ENCODE measurements at regions not wholly inside any gene's neighbourhood (a gene's known extent, or its start where the extent isn't known, plus 50 kb on each side); places are given as distances from the start of the nearest gene placed in this dataset.

DNA sequence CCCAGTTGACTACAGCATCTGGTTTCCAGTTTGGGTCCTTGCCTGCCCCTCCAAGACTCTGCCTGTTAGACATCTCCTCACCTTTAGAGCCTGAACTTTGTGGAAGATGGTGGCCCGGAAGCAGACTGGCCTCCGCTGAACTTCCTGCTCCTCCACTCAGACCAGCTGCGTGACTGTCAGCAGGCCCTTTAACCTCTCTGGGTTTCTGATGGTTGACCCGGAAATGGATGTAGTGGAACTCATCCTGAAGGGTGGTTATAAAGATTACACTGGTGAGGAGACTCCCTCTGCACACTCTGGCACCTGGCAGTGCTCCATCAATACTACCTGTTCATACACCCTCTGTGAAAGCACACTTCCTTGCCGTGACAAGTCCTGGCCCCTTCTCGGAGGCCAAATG, 151.9 kb upstream of the TLE3 start:
- Histone ChIP-seq H3K36me3 (no peaks in the 10 kb centered on the region), H3K27me3 (no peaks in the 10 kb centered on the region), H3K9me3 (no peaks in the 10 kb centered on the region), H3K4me3 (no peak overlapping the region), H3K27ac (no peak overlapping the region), H3K4me1 (peaks cover 0 to 12% (median 2%) of the 10 kb centered on the region in 4 donors)
- intact Hi-C loops (cut with DNase I): no loop called here
- WGBS (ENCODE audit: insufficient coverage, low coverage, low lambda C conversion rate, missing lambda C conversion rate): 50% methylated on average over 2 of the region's 6 CpGs
- no peak for DNase-seq
- no peak for ATAC-seq
- TF ChIP-seq, protein P1, sequence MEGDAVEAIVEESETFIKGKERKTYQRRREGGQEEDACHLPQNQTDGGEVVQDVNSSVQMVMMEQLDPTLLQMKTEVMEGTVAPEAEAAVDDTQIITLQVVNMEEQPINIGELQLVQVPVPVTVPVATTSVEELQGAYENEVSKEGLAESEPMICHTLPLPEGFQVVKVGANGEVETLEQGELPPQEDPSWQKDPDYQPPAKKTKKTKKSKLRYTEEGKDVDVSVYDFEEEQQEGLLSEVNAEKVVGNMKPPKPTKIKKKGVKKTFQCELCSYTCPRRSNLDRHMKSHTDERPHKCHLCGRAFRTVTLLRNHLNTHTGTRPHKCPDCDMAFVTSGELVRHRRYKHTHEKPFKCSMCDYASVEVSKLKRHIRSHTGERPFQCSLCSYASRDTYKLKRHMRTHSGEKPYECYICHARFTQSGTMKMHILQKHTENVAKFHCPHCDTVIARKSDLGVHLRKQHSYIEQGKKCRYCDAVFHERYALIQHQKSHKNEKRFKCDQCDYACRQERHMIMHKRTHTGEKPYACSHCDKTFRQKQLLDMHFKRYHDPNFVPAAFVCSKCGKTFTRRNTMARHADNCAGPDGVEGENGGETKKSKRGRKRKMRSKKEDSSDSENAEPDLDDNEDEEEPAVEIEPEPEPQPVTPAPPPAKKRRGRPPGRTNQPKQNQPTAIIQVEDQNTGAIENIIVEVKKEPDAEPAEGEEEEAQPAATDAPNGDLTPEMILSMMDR (IDR thresholded peaks at IDR 0.05): no peak
- TF ChIP-seq POLR2A (IDR thresholded peaks at IDR 0.05): no peak

GRCh38 chr15:70248116-70249025, 150.7 kb upstream of the TLE3 start:
- H3K9me3 ChIP-seq: no peaks in the 10 kb centered on the region
- TF ChIP-seq POLR2A (IDR thresholded peaks at IDR 0.05): no peak
- TF ChIP-seq, protein P1 (IDR thresholded peaks at IDR 0.05): no peak
- ATAC-seq (no peak), DNase-seq (no peak)
- 79% methylated on average over 4 of the region's 12 CpGs for WGBS (ENCODE audit: insufficient coverage, low coverage, low lambda C conversion rate, missing lambda C conversion rate)
- no peaks in the 10 kb centered on the region for H3K36me3 ChIP-seq
- intact Hi-C loops (cut with DNase I): no loop called here
- no peaks in the 10 kb centered on the region for H3K27me3 ChIP-seq
- H3K4me1 ChIP-seq: peaks cover 0 to 13% (median 2%) of the 10 kb centered on the region in 4 donors
- no peak overlapping the region for H3K4me3 ChIP-seq
- no peak overlapping the region for H3K27ac ChIP-seq

DNA sequence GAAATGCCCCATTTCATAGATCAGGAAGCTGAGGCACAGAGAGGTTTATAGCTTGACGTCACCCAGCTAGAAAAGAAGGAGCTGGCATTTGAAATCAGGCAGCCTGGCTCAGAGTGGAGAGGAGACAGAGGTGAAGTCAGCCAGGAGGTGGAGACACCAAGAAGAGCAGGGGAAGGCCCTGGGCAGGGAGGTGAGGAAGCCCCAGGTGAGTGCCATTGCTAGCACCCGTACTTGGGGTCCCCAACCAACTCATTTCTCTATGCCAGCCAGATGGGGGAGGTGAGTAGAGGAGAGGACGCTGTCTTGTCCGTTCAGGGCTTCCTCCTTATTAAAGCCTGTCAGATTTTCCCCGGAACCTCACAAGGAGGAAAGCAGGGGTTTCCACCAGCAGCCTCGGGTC, 149.6 kb upstream of the TLE3 start:
- Histone ChIP-seq H3K36me3 (no peaks in the 10 kb centered on the region), H3K4me1 (peaks cover 0 to 13% (median 2%) of the 10 kb centered on the region in 4 donors), H3K27me3 (no peaks in the 10 kb centered on the region), H3K9me3 (no peaks in the 10 kb centered on the region), H3K4me3 (no peak overlapping the region), H3K27ac (no peak overlapping the region)
- DNase-seq (no peak), ATAC-seq (no peak)
- intact Hi-C loops (cut with DNase I): no loop called here
- TF ChIP-seq, protein P1 (IDR thresholded peaks at IDR 0.05): no peak
- TF ChIP-seq POLR2A (IDR thresholded peaks at IDR 0.05): no peak
- WGBS (ENCODE audit: insufficient coverage, low coverage, low lambda C conversion rate, missing lambda C conversion rate): 86% methylated on average over 1 of the region's 6 CpGs

DNA sequence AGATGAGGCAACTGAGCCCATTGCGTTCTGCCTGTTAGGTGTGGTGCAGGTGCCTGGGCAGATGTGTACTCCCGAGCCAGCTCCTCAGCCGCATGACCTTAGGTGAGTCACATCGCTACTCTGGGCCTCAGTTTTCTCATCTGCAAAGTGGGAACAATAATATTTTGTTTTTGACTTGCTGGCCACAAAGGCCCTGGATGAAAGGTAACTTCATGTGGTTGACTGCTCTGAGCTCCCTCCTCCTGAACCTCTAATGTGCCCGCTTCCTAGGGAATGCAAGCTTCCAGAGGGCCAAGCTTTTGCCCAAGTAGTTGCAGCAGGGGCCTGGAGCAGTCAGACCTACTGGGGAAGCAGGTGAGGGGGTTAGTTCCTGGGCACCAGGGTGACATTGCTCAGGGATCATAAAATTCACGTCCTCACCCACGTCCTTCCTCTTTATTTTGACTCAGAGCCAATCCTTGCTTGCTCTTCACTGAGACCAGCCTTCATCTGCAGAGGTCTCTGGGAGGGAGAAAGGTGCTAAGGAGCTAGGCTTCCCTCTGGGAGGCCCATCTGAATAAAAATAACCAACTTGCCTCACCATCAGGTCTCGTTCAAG, 149.0 kb upstream of the TLE3 start:
- no peaks in the 10 kb centered on the region for H3K36me3 ChIP-seq
- H3K4me3 ChIP-seq: no peak overlapping the region
- WGBS (ENCODE audit: insufficient coverage, low coverage, low lambda C conversion rate, missing lambda C conversion rate): 75% methylated on average over 3 of the region's 8 CpGs
- H3K4me1 ChIP-seq: peaks cover 0 to 13% (median 2%) of the 10 kb centered on the region in 4 donors
- no peaks in the 10 kb centered on the region for H3K27me3 ChIP-seq
- no peaks in the 10 kb centered on the region for H3K9me3 ChIP-seq
- DNase-seq (no peak), ATAC-seq (no peak)
- intact Hi-C loops (cut with DNase I): no loop called here
- no peak for TF ChIP-seq POLR2A (IDR thresholded peaks at IDR 0.05)
- TF ChIP-seq, protein P1 (IDR thresholded peaks at IDR 0.05): no peak
- H3K27ac ChIP-seq: no peak overlapping the region
